ENCODE measurements at regions not wholly inside any gene's neighbourhood (a gene's known extent, or its start where the extent isn't known, plus 50 kb on each side); places are given as distances from the start of the nearest gene placed in this dataset.

DNA sequence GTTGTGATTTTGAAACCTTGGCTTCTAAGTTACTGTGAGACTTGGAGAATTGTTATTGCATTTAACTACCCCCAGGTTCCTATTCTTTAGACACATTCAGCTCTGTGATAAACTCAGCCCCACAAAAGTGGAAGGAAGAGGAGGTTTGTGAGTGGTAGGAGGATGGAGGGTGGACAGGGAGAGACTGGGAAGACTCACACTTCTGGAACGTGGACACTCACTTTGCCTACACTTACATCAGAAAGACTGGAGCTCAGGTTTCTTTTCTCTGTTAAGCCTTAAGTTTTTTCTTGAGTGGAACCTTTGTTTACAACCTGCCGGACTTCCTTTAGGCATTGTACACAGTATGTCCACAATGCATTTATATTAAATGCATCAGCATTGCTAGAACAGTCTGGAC, 99.0 kb downstream of the AREG start:
- no peak overlapping the region for H3K4me3 ChIP-seq
- no peaks in the 10 kb centered on the region for H3K36me3 ChIP-seq
- TF ChIP-seq, protein P1, sequence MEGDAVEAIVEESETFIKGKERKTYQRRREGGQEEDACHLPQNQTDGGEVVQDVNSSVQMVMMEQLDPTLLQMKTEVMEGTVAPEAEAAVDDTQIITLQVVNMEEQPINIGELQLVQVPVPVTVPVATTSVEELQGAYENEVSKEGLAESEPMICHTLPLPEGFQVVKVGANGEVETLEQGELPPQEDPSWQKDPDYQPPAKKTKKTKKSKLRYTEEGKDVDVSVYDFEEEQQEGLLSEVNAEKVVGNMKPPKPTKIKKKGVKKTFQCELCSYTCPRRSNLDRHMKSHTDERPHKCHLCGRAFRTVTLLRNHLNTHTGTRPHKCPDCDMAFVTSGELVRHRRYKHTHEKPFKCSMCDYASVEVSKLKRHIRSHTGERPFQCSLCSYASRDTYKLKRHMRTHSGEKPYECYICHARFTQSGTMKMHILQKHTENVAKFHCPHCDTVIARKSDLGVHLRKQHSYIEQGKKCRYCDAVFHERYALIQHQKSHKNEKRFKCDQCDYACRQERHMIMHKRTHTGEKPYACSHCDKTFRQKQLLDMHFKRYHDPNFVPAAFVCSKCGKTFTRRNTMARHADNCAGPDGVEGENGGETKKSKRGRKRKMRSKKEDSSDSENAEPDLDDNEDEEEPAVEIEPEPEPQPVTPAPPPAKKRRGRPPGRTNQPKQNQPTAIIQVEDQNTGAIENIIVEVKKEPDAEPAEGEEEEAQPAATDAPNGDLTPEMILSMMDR (IDR thresholded peaks at IDR 0.05), result no peak
- TF ChIP-seq EP300 (IDR thresholded peaks at IDR 0.05) (no peak), POLR2A (IDR thresholded peaks at IDR 0.05) (no peak)
- peaks cover 0 to 8% (median 0%) of the 10 kb centered on the region in 4 donors for H3K4me1 ChIP-seq
- DNase-seq (ENCODE audit: low spot score in 2 of 2), result no peak
- H3K9me3 ChIP-seq, result no peaks in the 10 kb centered on the region
- 55 to 60% methylated on average over 2 of the region's 2 CpGs for WGBS, 2 donors
- peak overlapping the region in 1 of 4 donors; percentile 13 for H3K27ac ChIP-seq
- H3K27me3 ChIP-seq, result no peaks in the 10 kb centered on the region

DNA sequence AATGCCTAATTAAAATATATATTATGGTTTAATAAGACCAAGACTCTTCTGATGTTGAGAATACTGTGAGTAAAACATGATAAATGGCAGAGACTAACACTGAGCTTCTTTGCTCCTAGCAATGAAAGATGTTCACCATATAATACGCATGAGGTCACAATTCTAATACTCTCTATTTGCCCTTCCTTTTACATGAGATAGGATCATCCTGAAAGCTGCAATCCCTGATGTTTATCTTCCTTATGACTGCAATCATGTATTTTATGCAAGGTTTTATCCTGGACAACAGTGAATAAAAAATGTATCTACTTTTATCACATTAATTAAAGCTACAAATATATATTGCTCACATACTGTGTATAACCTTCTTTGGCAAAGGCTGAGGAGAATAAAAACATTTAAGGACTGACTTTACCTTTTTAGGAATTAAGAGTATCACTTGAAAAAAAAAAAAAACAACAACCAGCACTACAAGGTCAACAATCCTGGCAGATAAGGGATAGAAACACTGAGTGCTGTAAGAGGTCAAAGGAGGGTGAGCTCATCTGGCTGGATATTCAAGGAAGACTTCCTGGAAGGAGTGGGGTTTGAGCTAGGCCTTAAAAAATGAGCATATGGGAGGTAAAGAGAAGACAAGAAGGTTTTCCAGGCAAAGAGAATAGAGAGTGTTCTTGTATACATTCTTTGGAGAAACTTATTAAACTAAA, 99.9 kb downstream of the AREG start:
- no peak for DNase-seq (ENCODE audit: low spot score in 2 of 2)
- Histone ChIP-seq H3K4me1 (peaks cover 0 to 8% (median 0%) of the 10 kb centered on the region in 4 donors), H3K27ac (no peak overlapping the region), H3K9me3 (no peaks in the 10 kb centered on the region), H3K36me3 (no peaks in the 10 kb centered on the region), H3K27me3 (no peaks in the 10 kb centered on the region), H3K4me3 (no peak overlapping the region)
- 92 to 93% methylated on average over 1 of the region's 1 CpG for WGBS, 2 donors
- no peak for TF ChIP-seq EP300 (IDR thresholded peaks at IDR 0.05)
- TF ChIP-seq POLR2A (IDR thresholded peaks at IDR 0.05), result no peak
- TF ChIP-seq, protein P1 (IDR thresholded peaks at IDR 0.05), result no peak

DNA sequence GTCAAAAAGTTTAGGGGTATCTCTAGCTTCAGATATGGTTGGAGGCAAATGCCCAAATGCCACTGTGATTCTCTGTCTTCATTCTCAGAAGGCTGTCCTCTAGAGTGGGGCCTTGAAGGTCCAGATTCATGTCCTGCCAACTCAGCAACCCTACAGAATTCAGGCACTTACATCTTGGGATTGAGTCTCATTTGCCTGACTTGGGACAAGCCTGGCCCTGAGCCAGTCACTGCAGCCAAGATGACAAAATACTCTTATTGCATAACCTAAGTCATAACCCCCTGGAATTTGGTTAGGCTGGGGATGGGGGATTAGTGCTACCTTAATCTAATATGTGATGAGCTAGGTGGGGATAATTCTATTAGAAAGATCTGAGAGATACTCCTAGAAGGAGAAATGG, 100.5 kb downstream of the AREG start:
- Histone ChIP-seq H3K27me3 (no peaks in the 10 kb centered on the region), H3K9me3 (no peaks in the 10 kb centered on the region), H3K4me3 (no peak overlapping the region), H3K27ac (no peak overlapping the region), H3K36me3 (no peaks in the 10 kb centered on the region), H3K4me1 (peaks cover 0 to 8% (median 0%) of the 10 kb centered on the region in 4 donors)
- TF ChIP-seq POLR2A (IDR thresholded peaks at IDR 0.05), result no peak
- TF ChIP-seq EP300 (IDR thresholded peaks at IDR 0.05), result no peak
- TF ChIP-seq, protein P1 (IDR thresholded peaks at IDR 0.05), result no peak
- DNase-seq (ENCODE audit: low spot score in 2 of 2), result peak in 1 of 2 donors; percentile 5

DNA sequence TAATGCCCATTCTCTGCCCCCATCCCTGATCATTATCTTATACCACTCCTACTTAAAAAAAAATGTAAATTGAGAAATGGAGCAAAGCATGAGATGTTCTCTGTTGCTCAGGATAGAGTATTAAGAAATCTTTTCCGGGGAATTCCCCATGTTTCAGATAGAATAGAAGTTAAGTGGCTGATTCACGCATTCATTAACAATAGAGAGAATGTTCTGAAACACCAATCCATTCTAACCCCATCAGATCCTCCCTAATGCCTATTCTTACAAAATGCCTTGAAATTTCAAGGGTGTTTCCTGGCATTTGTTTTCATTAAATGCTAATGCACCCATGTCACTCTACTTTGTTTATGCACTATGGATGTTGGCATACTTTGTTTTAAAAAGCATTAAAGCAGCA, 101.1 kb downstream of the AREG start:
- Histone ChIP-seq H3K9me3 (no peaks in the 10 kb centered on the region), H3K4me1 (peaks cover 0 to 8% (median 0%) of the 10 kb centered on the region in 4 donors), H3K27me3 (no peaks in the 10 kb centered on the region), H3K27ac (no peak overlapping the region), H3K36me3 (no peaks in the 10 kb centered on the region), H3K4me3 (no peak overlapping the region)
- WGBS, 2 donors, result 72 to 80% methylated on average over 2 of the region's 2 CpGs
- TF ChIP-seq, protein P1 (IDR thresholded peaks at IDR 0.05), result no peak
- TF ChIP-seq EP300 (IDR thresholded peaks at IDR 0.05), result no peak
- no peak for TF ChIP-seq POLR2A (IDR thresholded peaks at IDR 0.05)
- no peak for DNase-seq (ENCODE audit: low spot score in 2 of 2)

DNA sequence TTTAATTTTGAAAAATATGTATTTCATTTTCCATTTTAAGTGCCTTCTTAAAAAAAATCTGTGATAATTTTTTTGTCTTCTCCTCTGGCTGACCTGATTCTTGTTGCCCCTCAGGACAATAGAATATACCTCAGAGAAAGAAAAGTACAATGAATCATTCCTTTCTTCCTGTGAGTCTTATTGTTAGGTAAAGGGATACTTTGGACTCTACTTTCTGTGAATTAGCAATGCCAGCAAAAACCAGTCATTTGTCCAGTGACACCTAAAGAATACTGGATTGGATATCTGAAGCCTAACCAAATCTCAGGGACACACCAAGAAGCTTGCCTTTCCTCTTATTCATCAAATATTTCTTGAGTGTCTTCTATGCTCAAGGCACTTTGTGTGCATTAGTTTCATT, 102.1 kb downstream of the AREG start:
- H3K27me3 ChIP-seq, result no peaks in the 10 kb centered on the region
- H3K27ac ChIP-seq, result no peak overlapping the region
- TF ChIP-seq POLR2A (IDR thresholded peaks at IDR 0.05) (no peak), EP300 (IDR thresholded peaks at IDR 0.05) (no peak)
- TF ChIP-seq, protein P1 (IDR thresholded peaks at IDR 0.05), result no peak
- no peaks in the 10 kb centered on the region for H3K36me3 ChIP-seq
- no peak overlapping the region for H3K4me3 ChIP-seq
- no peak for DNase-seq (ENCODE audit: low spot score in 2 of 2)
- H3K4me1 ChIP-seq, result peaks cover 0 to 8% (median 0%) of the 10 kb centered on the region in 4 donors
- H3K9me3 ChIP-seq, result no peaks in the 10 kb centered on the region
